K562 (cell line): ENCODE measurements at regions not wholly inside any gene's neighbourhood (a gene's known extent, or its start where the extent isn't known, plus 50 kb on each side); places are given as distances from the start of the nearest gene placed in this dataset.

Experiments
- AFF1 ChIP-seq, 2 experiments: fragments of 450-650 bp; IDR thresholded peaks; 2 replicates each; pipeline ENCODE4 v1.6.1; 2018; ENCODE audit warnings: mild to moderate bottlenecking in 2 of 2, low read depth in 1 of 2; ENCODE audit not compliant: partially characterized antibody in 2 of 2
- GTF2B ChIP-seq: IDR thresholded peaks from 2 replicates; pipeline ENCODE4 v1.6.1; 2011; ENCODE audit not compliant: insufficient read length; ENCODE audit errors: extremely low read depth
- MTA3 ChIP-seq: fragments of 450-650 bp; formaldehyde crosslinking; IDR thresholded peaks from 2 replicates; pipeline ENCODE4 v1.6.1; 2017; ENCODE audit warnings: mild to moderate bottlenecking, borderline replicate concordance
- MTF1 ChIP-seq: fragments of 250-450 bp; sonication (Bioruptor Pico); IDR thresholded peaks from 2 replicates; pipeline ENCODE4 v1.9.0; 2021; ENCODE audit warnings: moderate library complexity, mild to moderate bottlenecking, inconsistent platforms, borderline replicate concordance
- MYBL2 ChIP-seq, 2 experiments: fragments of 450-650 bp in 1 of 2; sonication (generic) in 1 of 2; formaldehyde crosslinking in 1 of 2; IDR thresholded peaks; 2 replicates each; pipeline versions ENCODE4 v1.6.1 to v1.8.1; 2017 to 2022; ENCODE audit warnings: borderline replicate concordance in 1 of 2, inconsistent platforms in 1 of 2, low read depth in 1 of 2, mild to moderate bottlenecking in 1 of 2, missing genetic modification reagents in 1 of 2, moderate library complexity in 1 of 2
- NFYB ChIP-seq: IDR thresholded peaks from 2 replicates; pipeline ENCODE4 v1.6.1; 2011; ENCODE audit warnings: mild to moderate bottlenecking, moderate library complexity; ENCODE audit not compliant: insufficient read length; ENCODE audit errors: extremely low read depth
- REST ChIP-seq, 2 experiments: fragments of 450-650 bp; formaldehyde crosslinking in 1 of 2; IDR thresholded peaks; 2 replicates each; pipeline versions ENCODE4 v1.4.0 to v1.6.1; 2014 to 2020; ENCODE audit warnings: mild to moderate bottlenecking in 2 of 2, borderline replicate concordance in 1 of 2, low read depth in 1 of 2
- SIN3A ChIP-seq, 2 experiments: fragments of 150-350 bp in 1 of 2; IDR thresholded peaks; 2 replicates each; pipeline ENCODE4 v1.6.1; 2011 to 2016; ENCODE audit warnings: borderline replicate concordance in 2 of 2, low read depth in 2 of 2, low read length in 2 of 2, mild to moderate bottlenecking in 2 of 2, moderate library complexity in 2 of 2; ENCODE audit not compliant: control insufficient read depth in 1 of 2
- ZNF830 ChIP-seq: fragments of 250-450 bp; sonication (Bioruptor Pico); IDR thresholded peaks from 2 replicates; pipeline ENCODE4 v1.5.0; 2021; ENCODE audit warnings: mild to moderate bottlenecking
- ZZZ3 ChIP-seq: fragments of 450-650 bp; IDR thresholded peaks from 2 replicates; pipeline ENCODE4 v1.6.1; 2016; ENCODE audit warnings: antibody characterized with exemption, mild to moderate bottlenecking, moderate library complexity
- TF ChIP-seq, protein P1 (sequence below), 3 experiments: IDR thresholded peaks in 2 of 3; conservative IDR thresholded peaks in 1 of 3; 2 replicates each; pipeline ENCODE4 v1.5.1; 2011 to 2012; ENCODE audit warnings: low read length in 3 of 3, mild to moderate bottlenecking in 3 of 3, control low read depth in 2 of 3, improper control_type of control experiment in 1 of 3, inconsistent platforms in 1 of 3, low read depth in 1 of 3, mixed read lengths in 1 of 3, moderate library complexity in 1 of 3; ENCODE audit not compliant: insufficient read depth in 2 of 3
- TF ChIP-seq, protein P2 (sequence below): fragments of 450-650 bp; conservative IDR thresholded peaks from 2 replicates; pipeline ENCODE4 v1.6.1; 2016; ENCODE audit warnings: missing genetic modification characterization, low read depth, mild to moderate bottlenecking, missing compliant biosample characterization, moderate library complexity

GRCh38 chr6:105624021-105624420, 221.1 kb upstream of the PREP start:
- TF ChIP-seq ZNF830 (no peak), MYBL2 (IDR thresholded peaks at IDR 0.05; ENCODE audit: low read depth) (no peak), MYBL2 (CRISPR knock-in tag; IDR thresholded peaks at IDR 0.05; ENCODE audit: borderline replicate concordance) (no peak), ZZZ3 (no peak), MTF1 (no peak), MTA3 (no peak), NFYB (no peak), REST (IDR thresholded peaks at IDR 0.05; ENCODE audit: borderline replicate concordance) (no peak), REST (CRISPR knock-in tag; IDR thresholded peaks at IDR 0.05; ENCODE audit: low read depth) (no peak), SIN3A (IDR thresholded peaks at IDR 0.05; ENCODE audit: borderline replicate concordance in 2 of 2, control insufficient read depth in 1 of 2, low read depth in 2 of 2, low read length in 2 of 2) (no peak), GTF2B (no peak), AFF1 (IDR thresholded peaks at IDR 0.05; ENCODE audit: low read depth in 1 of 2, partially characterized antibody in 2 of 2) (no peak)
- TF ChIP-seq, protein P1, sequence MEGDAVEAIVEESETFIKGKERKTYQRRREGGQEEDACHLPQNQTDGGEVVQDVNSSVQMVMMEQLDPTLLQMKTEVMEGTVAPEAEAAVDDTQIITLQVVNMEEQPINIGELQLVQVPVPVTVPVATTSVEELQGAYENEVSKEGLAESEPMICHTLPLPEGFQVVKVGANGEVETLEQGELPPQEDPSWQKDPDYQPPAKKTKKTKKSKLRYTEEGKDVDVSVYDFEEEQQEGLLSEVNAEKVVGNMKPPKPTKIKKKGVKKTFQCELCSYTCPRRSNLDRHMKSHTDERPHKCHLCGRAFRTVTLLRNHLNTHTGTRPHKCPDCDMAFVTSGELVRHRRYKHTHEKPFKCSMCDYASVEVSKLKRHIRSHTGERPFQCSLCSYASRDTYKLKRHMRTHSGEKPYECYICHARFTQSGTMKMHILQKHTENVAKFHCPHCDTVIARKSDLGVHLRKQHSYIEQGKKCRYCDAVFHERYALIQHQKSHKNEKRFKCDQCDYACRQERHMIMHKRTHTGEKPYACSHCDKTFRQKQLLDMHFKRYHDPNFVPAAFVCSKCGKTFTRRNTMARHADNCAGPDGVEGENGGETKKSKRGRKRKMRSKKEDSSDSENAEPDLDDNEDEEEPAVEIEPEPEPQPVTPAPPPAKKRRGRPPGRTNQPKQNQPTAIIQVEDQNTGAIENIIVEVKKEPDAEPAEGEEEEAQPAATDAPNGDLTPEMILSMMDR (IDR thresholded peaks at IDR 0.05 in 2 of 3, conservative IDR thresholded peaks at IDR 0.05 in 1 of 3; ENCODE audit: insufficient read depth in 2 of 3, low read depth in 1 of 3, low read length in 3 of 3) = no peak
- TF ChIP-seq, protein P2, sequence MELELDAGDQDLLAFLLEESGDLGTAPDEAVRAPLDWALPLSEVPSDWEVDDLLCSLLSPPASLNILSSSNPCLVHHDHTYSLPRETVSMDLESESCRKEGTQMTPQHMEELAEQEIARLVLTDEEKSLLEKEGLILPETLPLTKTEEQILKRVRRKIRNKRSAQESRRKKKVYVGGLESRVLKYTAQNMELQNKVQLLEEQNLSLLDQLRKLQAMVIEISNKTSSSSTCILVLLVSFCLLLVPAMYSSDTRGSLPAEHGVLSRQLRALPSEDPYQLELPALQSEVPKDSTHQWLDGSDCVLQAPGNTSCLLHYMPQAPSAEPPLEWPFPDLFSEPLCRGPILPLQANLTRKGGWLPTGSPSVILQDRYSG (tag) = no peak
